Mesenchymal stem cell (in vitro differentiated cells and primary cell): ENCODE measurements at regions not wholly inside any gene's neighbourhood (a gene's known extent, or its start where the extent isn't known, plus 50 kb on each side); places are given as distances from the start of the nearest gene placed in this dataset.

ENCODE experiments used
- DNase-seq: peaks from one replicate; pipeline ENCODE4 v3.0.0-alpha.2; 2013
- H2AFZ ChIP-seq: one replicate; pipeline ENCODE4 v1.6.1; 2013; ENCODE audit warnings: low read depth, mild to moderate bottlenecking, control low read depth, inconsistent platforms, low read length, moderate library complexity
- H2AK5ac ChIP-seq: 2 replicates; pipeline ENCODE4 v1.6.1; 2013; ENCODE audit warnings: low read length, moderate library complexity, mild to moderate bottlenecking, inconsistent platforms; ENCODE audit not compliant: severe bottlenecking
- H2BK120ac ChIP-seq: one replicate; pipeline ENCODE4 v1.6.1; 2013; ENCODE audit warnings: low read depth, mild to moderate bottlenecking, inconsistent platforms, low read length, moderate library complexity
- H2BK12ac ChIP-seq, 2 experiments: one replicate each; pipeline ENCODE4 v1.6.1; 2013; ENCODE audit warnings: inconsistent platforms in 2 of 2, low read length in 2 of 2, mild to moderate bottlenecking in 2 of 2, moderate library complexity in 2 of 2, control low read depth in 1 of 2
- H2BK15ac ChIP-seq: one replicate; pipeline ENCODE4 v1.6.1; 2013; ENCODE audit warnings: mild to moderate bottlenecking, low read depth, inconsistent platforms; ENCODE audit not compliant: poor library complexity, severe bottlenecking
- H2BK5ac ChIP-seq: 2 replicates; pipeline ENCODE4 v1.6.1; 2013; ENCODE audit warnings: low read depth, mild to moderate bottlenecking, low read length, control low read depth, inconsistent platforms; ENCODE audit not compliant: poor library complexity, severe bottlenecking
- H3K14ac ChIP-seq, 2 experiments: one replicate each; pipeline ENCODE4 v1.6.1; 2013; ENCODE audit warnings: inconsistent platforms in 2 of 2, low read length in 2 of 2, control low read depth in 1 of 2, mild to moderate bottlenecking in 1 of 2, moderate library complexity in 1 of 2
- H3K18ac ChIP-seq, 2 experiments: one replicate each; pipeline ENCODE4 v1.6.1; 2013; ENCODE audit warnings: inconsistent platforms in 2 of 2, low read length in 2 of 2, control low read depth in 1 of 2, low read depth in 1 of 2, mild to moderate bottlenecking in 1 of 2
- H3K23ac ChIP-seq, 2 experiments: one replicate each; pipeline ENCODE4 v1.6.1; 2013; ENCODE audit warnings: inconsistent platforms in 2 of 2, low read length in 2 of 2, mild to moderate bottlenecking in 2 of 2, moderate library complexity in 2 of 2, control low read depth in 1 of 2
- H3K27ac ChIP-seq: 2 replicates; pipeline ENCODE4 v1.5.1; 2013; ENCODE audit warnings: mild to moderate bottlenecking, moderate library complexity, low read length, control low read depth, inconsistent platforms; ENCODE audit not compliant: poor library complexity, severe bottlenecking
- H3K27me3 ChIP-seq, 2 experiments: 2 replicates each; pipeline versions ENCODE4 v1.6.1 to v1.7.0; 2013; ENCODE audit warnings: low read length in 2 of 2, mild to moderate bottlenecking in 2 of 2, moderate library complexity in 2 of 2, control low read depth in 1 of 2, inconsistent platforms in 1 of 2; ENCODE audit not compliant: control insufficient read depth in 1 of 2, insufficient read depth in 1 of 2
- H3K36me3 ChIP-seq, 2 experiments: 2 replicates each; pipeline versions ENCODE4 v1.6.1 to v1.7.0; 2013; ENCODE audit warnings: low read length in 2 of 2, control low read depth in 1 of 2, inconsistent platforms in 1 of 2, low read depth in 1 of 2, mild to moderate bottlenecking in 1 of 2; ENCODE audit not compliant: insufficient read depth in 2 of 2, control insufficient read depth in 1 of 2
- H3K4ac ChIP-seq, 2 experiments: one replicate each; pipeline ENCODE4 v1.6.1; 2013; ENCODE audit warnings: inconsistent platforms in 2 of 2, low read length in 2 of 2, mild to moderate bottlenecking in 2 of 2, moderate library complexity in 2 of 2, control low read depth in 1 of 2, low read depth in 1 of 2
- H3K4me1 ChIP-seq: 2 replicates; pipeline ENCODE4 v1.6.1; 2013; ENCODE audit warnings: low read depth, low read length, control low read depth; ENCODE audit not compliant: control insufficient read depth, insufficient read depth
- H3K4me2 ChIP-seq: 2 replicates; pipeline ENCODE4 v1.6.1; 2013; ENCODE audit warnings: low read length, mild to moderate bottlenecking, inconsistent platforms; ENCODE audit not compliant: poor library complexity, severe bottlenecking
- H3K4me3 ChIP-seq, 2 experiments: 2 replicates each; pipeline versions ENCODE4 v1.5.1 to v1.7.0; 2013; ENCODE audit warnings: low read length in 2 of 2, mild to moderate bottlenecking in 2 of 2, control low read depth in 1 of 2, low read depth in 1 of 2; ENCODE audit not compliant: insufficient read depth in 1 of 2
- H3K79me1 ChIP-seq: replicated peaks from 2 replicates; pipeline ENCODE4 v1.6.1; 2013; ENCODE audit warnings: mild to moderate bottlenecking, control low read depth, low read length, inconsistent platforms; ENCODE audit not compliant: poor library complexity, severe bottlenecking
- H3K9ac ChIP-seq: 2 replicates; pipeline ENCODE4 v1.7.0; 2013; ENCODE audit warnings: mild to moderate bottlenecking, low read length, moderate library complexity
- H3K9me3 ChIP-seq: 2 replicates; pipeline ENCODE4 v1.7.0; 2013; ENCODE audit warnings: mild to moderate bottlenecking, low read length; ENCODE audit not compliant: control insufficient read depth
- H4K8ac ChIP-seq: one replicate; pipeline ENCODE4 v1.6.1; 2013; ENCODE audit warnings: inconsistent platforms, mild to moderate bottlenecking, low read length, moderate library complexity
- H4K91ac ChIP-seq: one replicate; pipeline ENCODE4 v1.6.1; 2013; ENCODE audit warnings: mild to moderate bottlenecking, low read length, inconsistent platforms
- WGBS: methylation state at CpG from one replicate; pipeline ENCODE4 v1.1.7; 2013; ENCODE audit warnings: mixed read lengths; 5-methylcytosine and 5-hydroxymethylcytosine counted together

DNA sequence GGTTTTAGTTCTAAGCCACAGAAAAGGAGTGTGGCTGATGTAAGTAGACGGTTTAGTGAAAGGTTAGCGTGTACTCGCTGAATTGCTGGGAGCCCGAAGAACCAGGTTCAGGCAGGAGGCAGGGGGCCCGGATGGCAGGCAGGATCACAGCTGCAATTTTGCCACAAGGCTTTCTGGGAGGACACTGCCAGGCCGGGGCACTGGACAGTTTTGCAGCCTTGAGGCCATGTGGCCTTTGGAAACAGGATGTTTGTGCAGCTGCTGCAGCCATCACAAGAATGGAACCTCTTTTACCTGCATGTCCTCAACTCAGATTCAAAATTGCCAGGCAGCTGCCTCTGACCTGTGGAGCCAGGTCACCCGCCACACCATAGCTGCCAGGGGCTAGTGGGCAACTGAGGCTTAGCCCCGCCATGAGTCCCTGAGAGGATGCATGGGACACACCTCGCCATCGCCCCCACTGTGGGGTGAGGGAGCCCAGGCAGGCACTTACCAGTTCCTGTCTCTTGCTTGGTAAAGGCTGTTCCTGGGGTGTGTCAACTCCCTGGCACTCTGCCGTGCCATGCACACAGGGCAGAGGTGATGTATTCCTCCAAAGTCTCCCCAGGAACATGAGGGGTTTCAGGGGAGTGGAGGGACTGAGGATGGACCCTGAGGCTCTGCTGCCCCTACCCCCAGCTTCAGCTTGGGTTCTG, 188.6 kb downstream of the RPS24 start:
- H3K4me2 ChIP-seq = no peak overlapping the region
- H3K27ac ChIP-seq = no peak overlapping the region
- no peak overlapping the region for H3K14ac ChIP-seq
- peak overlapping the region; percentile 3 for H4K91ac ChIP-seq
- no peak overlapping the region for H2AK5ac ChIP-seq
- 94% methylated on average over 11 of the region's 11 CpGs for WGBS
- no peak overlapping the region for H3K4ac ChIP-seq
- H4K8ac ChIP-seq = no peak overlapping the region
- H2BK120ac ChIP-seq = no peak overlapping the region
- no peak overlapping the region for H3K18ac ChIP-seq
- no peak overlapping the region for H3K4me3 ChIP-seq
- no peak overlapping the region for H3K23ac ChIP-seq
- no peak overlapping the region for H3K9ac ChIP-seq
- H3K4me1 ChIP-seq = peaks cover 14% of the 10 kb centered on the region
- no peak overlapping the region for H2AFZ ChIP-seq
- no peaks in the 10 kb centered on the region for H3K79me1 ChIP-seq
- DNase-seq = no peak
- H2BK5ac ChIP-seq = no peak overlapping the region
- H2BK15ac ChIP-seq = no peak overlapping the region
- H3K9me3 ChIP-seq = peaks cover 4% of the 10 kb centered on the region
- H3K36me3 ChIP-seq = no peaks in the 10 kb centered on the region
- no peak overlapping the region for H2BK12ac ChIP-seq
- no peaks in the 10 kb centered on the region for H3K27me3 ChIP-seq

DNA sequence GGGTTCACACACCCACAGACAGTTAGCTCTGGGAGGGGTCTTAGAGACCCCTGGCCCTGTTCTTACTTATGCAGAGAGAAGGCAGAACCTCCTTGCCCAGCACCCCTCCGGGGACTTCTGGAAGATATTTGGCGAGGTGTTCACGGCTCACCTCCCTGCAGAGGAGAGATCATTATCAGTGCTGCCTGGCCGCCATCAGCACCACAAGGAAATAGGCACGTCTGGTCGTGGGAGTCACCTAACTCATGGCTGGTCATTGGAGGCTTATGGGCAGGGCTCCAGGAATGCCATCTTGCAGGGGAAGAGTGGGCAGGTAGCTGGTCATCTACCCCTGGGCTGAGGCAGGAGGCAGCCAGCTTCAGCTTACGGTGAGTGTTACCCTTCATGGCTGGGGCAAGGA, 189.4 kb downstream of the RPS24 start:
- no peak overlapping the region for H3K4me2 ChIP-seq
- peak overlapping the region in 1 of 2 experiments; percentile 78 for H3K14ac ChIP-seq
- H3K4me3 ChIP-seq = no peak overlapping the region
- no peak overlapping the region for H2BK15ac ChIP-seq
- no peak overlapping the region for H2BK120ac ChIP-seq
- peaks cover 14% of the 10 kb centered on the region for H3K4me1 ChIP-seq
- DNase-seq = no peak
- no peak overlapping the region for H4K8ac ChIP-seq
- H3K27ac ChIP-seq = no peak overlapping the region
- H2AK5ac ChIP-seq = no peak overlapping the region
- H2AFZ ChIP-seq = no peak overlapping the region
- no peak overlapping the region for H3K9ac ChIP-seq
- H2BK12ac ChIP-seq = no peak overlapping the region
- 87% methylated on average over 7 of the region's 7 CpGs for whole genome bisulfite sequencing
- H3K9me3 ChIP-seq = peaks cover 4% of the 10 kb centered on the region
- peak overlapping the region in 1 of 2 experiments; percentile 51 for H3K23ac ChIP-seq
- no peaks in the 10 kb centered on the region for H3K79me1 ChIP-seq
- no peak overlapping the region for H3K4ac ChIP-seq
- H2BK5ac ChIP-seq = no peak overlapping the region
- no peak overlapping the region for H3K18ac ChIP-seq
- H4K91ac ChIP-seq = no peak overlapping the region
- H3K36me3 ChIP-seq = no peaks in the 10 kb centered on the region
- H3K27me3 ChIP-seq = peaks cover 0 to under 1% of the 10 kb centered on the region in 2 experiments

DNA sequence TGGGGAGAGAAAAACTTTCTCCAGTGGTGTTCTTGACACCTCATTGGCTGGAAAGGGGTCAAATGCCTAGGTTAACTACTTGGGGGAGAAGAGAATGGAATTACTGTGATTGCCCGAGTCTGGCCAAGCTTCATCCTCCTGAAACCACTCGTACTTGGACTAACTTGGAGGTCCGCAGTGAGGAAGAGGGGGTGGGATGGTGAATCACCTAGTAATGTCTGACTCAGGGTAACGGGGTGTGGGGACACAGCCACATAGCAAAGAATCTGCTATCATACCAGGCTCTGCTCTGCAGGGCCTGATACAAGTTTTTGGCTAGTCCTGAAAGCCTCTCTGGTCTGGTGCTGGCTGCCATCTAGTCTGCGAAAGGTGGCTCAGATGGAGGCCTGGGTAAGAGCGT, 190.9 kb downstream of the RPS24 start:
- peaks cover 4% of the 10 kb centered on the region for H3K9me3 ChIP-seq
- WGBS = 88% methylated on average over 5 of the region's 6 CpGs
- H3K36me3 ChIP-seq = no peaks in the 10 kb centered on the region
- H3K9ac ChIP-seq = peak overlapping the region; percentile 34
- no peak overlapping the region for H3K27ac ChIP-seq
- H3K18ac ChIP-seq = no peak overlapping the region
- no peak overlapping the region for H2BK15ac ChIP-seq
- H3K4ac ChIP-seq = no peak overlapping the region
- H4K91ac ChIP-seq = no peak overlapping the region
- no peak overlapping the region for H3K4me2 ChIP-seq
- H4K8ac ChIP-seq = no peak overlapping the region
- H2BK12ac ChIP-seq = no peak overlapping the region
- no peak overlapping the region for H2BK120ac ChIP-seq
- H3K4me3 ChIP-seq = no peak overlapping the region
- H2AK5ac ChIP-seq = no peak overlapping the region
- H3K23ac ChIP-seq = no peak overlapping the region
- H3K27me3 ChIP-seq = peaks cover 0 to 9% of the 10 kb centered on the region in 2 experiments
- DNase-seq = no peak
- H3K14ac ChIP-seq = no peak overlapping the region
- H3K79me1 ChIP-seq = no peaks in the 10 kb centered on the region
- peaks cover 14% of the 10 kb centered on the region for H3K4me1 ChIP-seq
- H2BK5ac ChIP-seq = no peak overlapping the region
- H2AFZ ChIP-seq = no peak overlapping the region

- Histone ChIP-seq H3K79me1 (no peaks in the 10 kb centered on the region), H2AK5ac (no peak overlapping the region), H3K4ac (no peak overlapping the region), H2AFZ (no peak overlapping the region), H3K9me3 (no peaks in the 10 kb centered on the region), H4K91ac (no peak overlapping the region), H2BK120ac (no peak overlapping the region), H3K4me3 (no peak overlapping the region), H4K8ac (no peak overlapping the region), H2BK12ac (no peak overlapping the region), H3K4me2 (no peak overlapping the region), H3K36me3 (no peaks in the 10 kb centered on the region), H2BK5ac (no peak overlapping the region), H3K14ac (peak overlapping the region in 1 of 2 experiments; percentile 63), H2BK15ac (no peak overlapping the region), H3K27ac (no peak overlapping the region), H3K4me1 (peaks cover 14% of the 10 kb centered on the region), H3K27me3 (peaks cover 0 to 9% of the 10 kb centered on the region in 2 experiments), H3K18ac (no peak overlapping the region), H3K9ac (no peak overlapping the region), H3K23ac (no peak overlapping the region)
- 92% methylated on average over 8 of the region's 10 CpGs for WGBS
- DNase-seq = no peak
These were observed 191.9 kb downstream of the RPS24 start for GRCh38 chr10:78225594-78225993.
